ENCODE measurements at regions not wholly inside any gene's neighbourhood (a gene's known extent, or its start where the extent isn't known, plus 50 kb on each side); places are given as distances from the start of the nearest gene placed in this dataset.

DNA sequence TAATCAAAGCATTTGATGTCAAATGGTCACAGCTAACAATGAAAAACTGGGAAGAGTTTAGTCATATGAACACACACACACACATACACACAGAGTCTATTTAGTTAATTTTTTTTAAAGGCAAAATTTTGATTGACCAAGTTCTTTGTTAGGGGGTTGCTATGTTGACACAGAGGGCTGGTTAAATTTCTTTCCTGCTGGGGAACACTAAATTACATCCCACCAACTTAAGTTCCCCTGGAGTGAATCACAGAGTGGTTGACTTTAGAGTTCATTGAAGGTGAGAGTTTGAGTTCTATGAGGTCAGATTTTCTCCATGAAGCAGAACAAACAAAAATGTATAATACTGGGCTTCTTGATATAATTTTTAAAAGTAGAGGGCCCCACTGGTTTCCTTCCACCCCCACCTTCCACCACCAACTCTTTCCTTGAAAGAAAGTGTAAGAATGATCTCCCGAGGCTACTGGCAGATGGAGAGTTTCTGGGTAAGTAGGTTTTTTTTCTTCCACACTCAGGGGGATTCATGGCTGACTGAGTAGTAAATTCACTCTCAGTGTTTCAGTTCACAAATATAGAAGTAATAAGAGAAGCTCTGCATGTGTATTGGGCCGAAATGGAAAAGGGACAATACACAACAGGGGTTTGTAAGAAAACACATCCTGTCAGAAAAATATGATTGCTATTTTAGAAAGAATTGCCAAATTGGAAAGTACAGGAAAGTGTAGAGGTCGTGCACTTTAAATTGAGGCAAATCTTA lies 917.0 kb upstream of the LCORL start:
- TF ChIP-seq POLR2A (IDR thresholded peaks at IDR 0.05) (no peak), CTCF (IDR thresholded peaks at IDR 0.05) (no peak)
- Histone ChIP-seq H3K27ac (no peak overlapping the region), H3K27me3 (no peaks in the 10 kb centered on the region), H3K36me3 (no peaks in the 10 kb centered on the region), H3K9me3 (no peaks in the 10 kb centered on the region), H3K4me3 (no peak overlapping the region), H3K4me1 (no peaks in the 10 kb centered on the region)
- intact Hi-C loops (cut with DNase I), result no loop called here
- WGBS, 2 donors, result 26 to 30% methylated on average over 3 of the region's 3 CpGs
- no peak for DNase-seq

DNA sequence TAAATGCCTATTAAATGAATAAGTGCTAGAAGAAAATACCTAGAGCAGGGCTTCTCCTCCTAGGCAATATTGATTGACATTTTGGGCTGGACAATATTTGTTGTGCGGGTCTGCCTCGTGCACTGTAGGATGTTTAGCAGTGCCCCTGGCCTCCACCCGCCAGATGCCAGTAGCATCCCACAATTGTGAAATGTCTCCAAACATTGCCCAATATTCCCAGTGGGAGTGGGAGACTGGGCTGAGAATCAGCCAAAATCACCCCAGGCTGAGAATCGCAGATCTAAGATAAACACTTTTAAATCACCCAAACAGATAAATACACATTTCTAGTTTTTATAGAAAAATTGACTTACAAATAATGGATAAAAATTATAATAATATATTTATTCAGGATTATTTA lies 916.2 kb upstream of the LCORL start:
- no peaks in the 10 kb centered on the region for H3K36me3 ChIP-seq
- TF ChIP-seq POLR2A (IDR thresholded peaks at IDR 0.05) (no peak), CTCF (IDR thresholded peaks at IDR 0.05) (no peak)
- H3K4me3 ChIP-seq, result no peak overlapping the region
- no peaks in the 10 kb centered on the region for H3K9me3 ChIP-seq
- H3K27me3 ChIP-seq, result no peaks in the 10 kb centered on the region
- 85 to 87% methylated on average over 3 to 4 of the region's 4 CpGs for WGBS, 2 donors
- H3K4me1 ChIP-seq, result no peaks in the 10 kb centered on the region
- no peak overlapping the region for H3K27ac ChIP-seq
- DNase-seq, result no peak
- intact Hi-C loops (cut with DNase I), result no loop called here

GRCh38 chr4:18937080-18937479 lies 915.5 kb upstream of the LCORL start:
- Histone ChIP-seq H3K4me3 (no peak overlapping the region), H3K9me3 (no peaks in the 10 kb centered on the region), H3K4me1 (no peaks in the 10 kb centered on the region), H3K36me3 (no peaks in the 10 kb centered on the region), H3K27me3 (no peaks in the 10 kb centered on the region), H3K27ac (no peak overlapping the region)
- intact Hi-C loops (cut with DNase I), result no loop called here
- 71 to 77% methylated on average over 4 of the region's 4 CpGs for WGBS, 2 donors
- TF ChIP-seq CTCF (IDR thresholded peaks at IDR 0.05), result no peak
- DNase-seq, result no peak

GRCh38 chr4:18935659-18936345 lies 914.2 kb upstream of the LCORL start:
- no peak for DNase-seq
- intact Hi-C loops (cut with DNase I), result no loop called here
- Histone ChIP-seq H3K9me3 (no peaks in the 10 kb centered on the region), H3K4me3 (no peak overlapping the region), H3K27me3 (no peaks in the 10 kb centered on the region), H3K36me3 (no peaks in the 10 kb centered on the region), H3K27ac (no peak overlapping the region), H3K4me1 (no peaks in the 10 kb centered on the region)
- TF ChIP-seq CTCF (IDR thresholded peaks at IDR 0.05) (no peak), POLR2A (IDR thresholded peaks at IDR 0.05) (no peak)
- 58 to 63% methylated on average over 6 to 7 of the region's 7 CpGs for WGBS, 2 donors

DNA sequence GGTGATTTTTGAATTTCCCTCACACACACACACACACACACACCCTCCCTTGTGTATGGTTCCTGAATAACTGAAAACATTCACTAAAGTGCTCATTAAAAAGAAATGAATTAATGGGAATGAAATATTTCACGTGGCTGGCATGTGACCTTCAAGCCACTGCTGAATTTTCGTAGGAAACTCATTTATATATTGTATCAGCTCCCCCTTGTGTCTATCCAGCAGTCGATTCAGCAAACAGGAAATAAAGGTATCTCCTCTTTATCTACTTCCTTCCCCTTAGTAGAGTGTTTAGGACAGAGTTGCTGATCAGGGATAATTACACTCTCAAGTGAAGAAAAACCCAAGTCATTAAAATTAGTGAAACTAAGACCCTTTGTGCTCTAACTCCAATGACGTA lies 912.6 kb upstream of the LCORL start:
- TF ChIP-seq CTCF (IDR thresholded peaks at IDR 0.05) (no peak), POLR2A (IDR thresholded peaks at IDR 0.05) (no peak)
- Histone ChIP-seq H3K36me3 (no peaks in the 10 kb centered on the region), H3K9me3 (no peaks in the 10 kb centered on the region), H3K27ac (no peak overlapping the region), H3K27me3 (no peaks in the 10 kb centered on the region), H3K4me3 (no peak overlapping the region), H3K4me1 (no peaks in the 10 kb centered on the region)
- WGBS, 2 donors, result 31 to 48% methylated on average over 4 of the region's 4 CpGs
- DNase-seq, result no peak
- intact Hi-C loops (cut with DNase I), result no loop called here

All from esophagus squamous epithelium (tissue), 5 donors.